ENCODE measurements at regions not wholly inside any gene's neighbourhood (a gene's known extent, or its start where the extent isn't known, plus 50 kb on each side); places are given as distances from the start of the nearest gene placed in this dataset.

GRCh38 chr15:47870956-47871625 lies 153.8 kb downstream of the SEMA6D start:
- Histone ChIP-seq H3K4me1 (replicated peaks in 1 of 4; ENCODE audit: control insufficient read depth in 3 of 4, insufficient read depth in 4 of 4, low read length in 3 of 4) (no peaks in the 10 kb centered on the region), H3K4ac (replicated peaks; ENCODE audit: insufficient read length, low read depth, low read length) (no peak overlapping the region), H2BK15ac (ENCODE audit: low read length) (no peak overlapping the region), H3K79me2 (ENCODE audit: control insufficient read depth in 1 of 2, insufficient read depth in 2 of 2, low read length in 2 of 2) (no peaks in the 10 kb centered on the region), H3K4me2 (ENCODE audit: insufficient read depth in 1 of 2, low read depth in 2 of 2, low read length in 2 of 2) (no peak overlapping the region), H3K56ac (replicated peaks; ENCODE audit: insufficient read length, low read depth, low read length) (no peak overlapping the region), H3K27ac (ENCODE audit: low read depth, low read length) (no peak overlapping the region), H4K5ac (ENCODE audit: insufficient read length, low read depth, low read length) (no peak overlapping the region), H3K23me2 (ENCODE audit: low read depth, low read length) (no peaks in the 10 kb centered on the region), H3K18ac (ENCODE audit: extremely low read depth, low read length) (no peak overlapping the region), H3K9me3 (ENCODE audit: insufficient read depth in 2 of 2, low read depth in 1 of 2, low read length in 1 of 2) (no peaks in the 10 kb centered on the region), H3K36me3 (ENCODE audit: control insufficient read depth in 2 of 4, insufficient read depth in 4 of 4, low read length in 3 of 4) (no peaks in the 10 kb centered on the region), H2BK20ac (ENCODE audit: low read length) (no peak overlapping the region), H3K27me3 (replicated peaks in 1 of 4; ENCODE audit: control insufficient read depth in 3 of 4, extremely low read depth in 1 of 4, insufficient read depth in 3 of 4, low read length in 3 of 4) (no peaks in the 10 kb centered on the region; a peak in 1 of 7 replicates), H3K79me1 (ENCODE audit: low read depth, low read length) (no peaks in the 10 kb centered on the region), H3K9ac (replicated peaks in 1 of 4; ENCODE audit: extremely low read depth in 1 of 4, low read depth in 3 of 4, low read length in 3 of 4) (no peak overlapping the region), H2AK5ac (ENCODE audit: low read depth, low read length) (no peak overlapping the region), H2BK5ac (ENCODE audit: low read depth, low read length) (no peak overlapping the region), H2BK12ac (ENCODE audit: low read depth, low read length) (no peak overlapping the region), H2AFZ (ENCODE audit: low read length) (no peak overlapping the region), H4K20me1 (replicated peaks in 1 of 2; ENCODE audit: control insufficient read depth in 1 of 2, insufficient read depth in 2 of 2, low read length in 2 of 2) (no peaks in the 10 kb centered on the region), H3K4me3 (ENCODE audit: extremely low read depth in 1 of 4, insufficient read depth in 2 of 4, low read depth in 3 of 4, low read length in 4 of 4) (no peak overlapping the region), H3K23ac (ENCODE audit: insufficient read length) (no peak overlapping the region), H2BK120ac (replicated peaks; ENCODE audit: low read depth, low read length) (no peak overlapping the region), H4K8ac (ENCODE audit: extremely low read depth, insufficient read depth, low read length) (no peak overlapping the region), H4K91ac (replicated peaks; ENCODE audit: insufficient read length, low read length) (no peak overlapping the region), H3K14ac (ENCODE audit: insufficient read length) (no peak overlapping the region)
- FAIRE-seq (no peak), DNase-seq (ENCODE audit: low read depth in 1 of 2, low spot score in 2 of 2) (no peak)
- TF ChIP-seq RNF2 (IDR thresholded peaks at IDR 0.05; ENCODE audit: borderline replicate concordance, low read depth, low read length, missing control alignments, poor library complexity, severe bottlenecking) (no peak), CTBP2 (IDR thresholded peaks at IDR 0.05; ENCODE audit: borderline replicate concordance, insufficient read depth, insufficient read length, low read length) (no peak), TAF1 (IDR thresholded peaks at IDR 0.05; ENCODE audit: low read depth, low read length) (no peak), E2F6 (IDR thresholded peaks at IDR 0.05) (no peak), FOSL1 (IDR thresholded peaks at IDR 0.05; ENCODE audit: insufficient read depth, low read depth, low read length) (no peak), POLR2AphosphoS5 (IDR thresholded peaks at IDR 0.05; ENCODE audit: low read depth, low read length) (no peak), SP4 (IDR thresholded peaks at IDR 0.05; ENCODE audit: low read length) (no peak)
- ChIA-PET CTCF (ENCODE audit: partially characterized antibody) (interaction anchor here (0.7 to 1.5 kb wide), 2 partner anchors 15 to 169 kb away, joined by 3 to 5 read pairs; no protein-coding TSS in a partner anchor), POLR2A (ENCODE audit: partially characterized antibody) (no interaction called here)
- WGBS, 2 experiments (ENCODE audit: extremely low coverage in 1 of 2, insufficient coverage in 1 of 2, insufficient read length in 1 of 2, insufficient replicate concordance in 2 of 2, low coverage in 1 of 2, low lambda C conversion rate in 2 of 2, missing lambda C conversion rate in 1 of 2), result 90% methylated on average over 2 of the region's 2 CpGs; no CpG with 5 or more reads in 1 of the 2 experiments
